Heart left ventricle (tissue), 13 donors: ENCODE measurements at regions not wholly inside any gene's neighbourhood (a gene's known extent, or its start where the extent isn't known, plus 50 kb on each side); places are given as distances from the start of the nearest gene placed in this dataset.

Source experiments
- POLR2A ChIP-seq, 2 donors: fragments of 450-650 bp; IDR thresholded peaks; one replicate each; pipeline ENCODE4 v1.6.1; 2017; ENCODE audit warnings: antibody characterized with exemption in 2 of 2, mild to moderate bottlenecking in 2 of 2, moderate library complexity in 2 of 2
- TF ChIP-seq, protein P1 (sequence below), 12 donors: fragments of 200-600 bp; sonication (generic) in 4 of 12; IDR thresholded peaks; one replicate each; pipeline versions ENCODE4 v1.5.0 to v1.8.0; 2018 to 2022; ENCODE audit warnings: antibody characterized with exemption in 12 of 12, mild to moderate bottlenecking in 5 of 12
- donor health status: ischemic (EF 13 %, LVEDD 7.1; RV severe dilation, severe dysfunction).
- donor health status: DM: no; HTN: yes; CAD: no.
- donor health status: DM: no; HTN: no; CAD: no.
- donor health status: ischemic (EF 25% LVEDD 6.9; RV normal size, moderate dysfunction).
- donor health status: ischemic (EF 25% LVEDD 5.7; RV mildly dilated, moderate dysfunction).
- donor health status: ischemic (EF 35%, LVEDD 5.7; RV mildly dilated, moderate dysfunction).
- donor health status: nonischemic (EF 11% LVEDD 7.7; RV severe dilation, severe dysfunction).
- donor health status: DM: yes; HTN: yes; CAD: no.
- donor health status: PGD.
- donor health status: ischemic (EF 29% LVEDD 5.4; RV normal size, mild dysfunction).
- donor health status: nonischemic (EF 23%, LVEDD 6.1; RV moderate dilation, normal function).

DNA sequence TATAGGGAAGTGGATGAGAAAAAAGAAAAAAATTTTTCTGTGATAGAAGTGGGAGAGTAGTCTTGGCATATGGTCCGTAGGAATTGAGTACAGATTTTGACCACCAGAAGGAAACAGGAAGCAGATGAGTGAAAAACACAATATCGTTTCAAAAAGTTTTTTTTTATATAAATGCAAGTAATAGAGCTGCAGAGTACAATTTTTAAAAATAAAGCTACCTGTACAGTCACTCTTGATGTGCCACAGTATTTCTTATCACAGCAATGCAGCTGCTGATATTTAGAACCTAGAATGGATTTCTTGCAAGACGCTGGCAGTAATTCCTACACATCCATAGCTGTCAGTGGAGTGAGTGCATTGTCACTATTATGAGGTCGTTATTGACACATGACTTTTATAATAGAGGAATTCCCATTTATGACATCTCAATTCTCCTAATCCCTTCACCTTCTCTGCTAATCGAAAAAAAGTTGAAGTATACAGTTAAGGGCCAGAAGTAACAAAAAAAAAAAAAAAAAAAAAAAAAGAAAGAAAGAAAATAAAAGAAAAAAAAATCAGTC, 477.7 kb downstream of the TAF11L14 start:
- TF ChIP-seq, protein P1, sequence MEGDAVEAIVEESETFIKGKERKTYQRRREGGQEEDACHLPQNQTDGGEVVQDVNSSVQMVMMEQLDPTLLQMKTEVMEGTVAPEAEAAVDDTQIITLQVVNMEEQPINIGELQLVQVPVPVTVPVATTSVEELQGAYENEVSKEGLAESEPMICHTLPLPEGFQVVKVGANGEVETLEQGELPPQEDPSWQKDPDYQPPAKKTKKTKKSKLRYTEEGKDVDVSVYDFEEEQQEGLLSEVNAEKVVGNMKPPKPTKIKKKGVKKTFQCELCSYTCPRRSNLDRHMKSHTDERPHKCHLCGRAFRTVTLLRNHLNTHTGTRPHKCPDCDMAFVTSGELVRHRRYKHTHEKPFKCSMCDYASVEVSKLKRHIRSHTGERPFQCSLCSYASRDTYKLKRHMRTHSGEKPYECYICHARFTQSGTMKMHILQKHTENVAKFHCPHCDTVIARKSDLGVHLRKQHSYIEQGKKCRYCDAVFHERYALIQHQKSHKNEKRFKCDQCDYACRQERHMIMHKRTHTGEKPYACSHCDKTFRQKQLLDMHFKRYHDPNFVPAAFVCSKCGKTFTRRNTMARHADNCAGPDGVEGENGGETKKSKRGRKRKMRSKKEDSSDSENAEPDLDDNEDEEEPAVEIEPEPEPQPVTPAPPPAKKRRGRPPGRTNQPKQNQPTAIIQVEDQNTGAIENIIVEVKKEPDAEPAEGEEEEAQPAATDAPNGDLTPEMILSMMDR (IDR thresholded peaks at IDR 0.05), result no peak
- TF ChIP-seq POLR2A (IDR thresholded peaks at IDR 0.05), result no peak
